Germinal center (tissue), 1 donor: ENCODE measurements at regions not wholly inside any gene's neighbourhood (a gene's known extent, or its start where the extent isn't known, plus 50 kb on each side); places are given as distances from the start of the nearest gene placed in this dataset.
"Not testable (repeated sequence)": the region's sequence is repeated elsewhere in the genome, so short reads cannot be mapped to it uniquely, and the experiment has no call there.

Source experiments
- DNase-seq: peaks from one replicate; pipeline ENCODE4 v3.0.0; 2012; ENCODE audit warnings: mixed read lengths, low spot score

DNA sequence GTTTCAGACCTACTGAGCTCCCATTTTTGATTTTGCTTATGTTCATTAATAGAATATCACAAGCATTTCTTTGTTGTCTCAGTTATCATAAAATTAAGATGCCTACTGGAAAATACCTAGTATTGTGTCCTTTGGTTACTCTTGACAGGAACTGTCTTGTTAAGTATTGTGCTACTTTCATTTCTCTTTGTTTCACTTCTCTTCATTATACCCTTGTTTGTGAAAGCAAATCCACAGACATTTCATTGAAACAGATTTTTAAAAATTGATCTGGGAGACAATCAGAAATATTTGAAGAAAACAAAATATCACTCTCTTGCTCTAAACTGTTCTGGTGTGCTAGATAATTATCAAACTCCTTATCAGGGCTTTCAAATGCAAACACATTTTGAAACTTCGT lies 290.5 kb upstream of the EYS start:
- no peak for DNase-seq

DNA sequence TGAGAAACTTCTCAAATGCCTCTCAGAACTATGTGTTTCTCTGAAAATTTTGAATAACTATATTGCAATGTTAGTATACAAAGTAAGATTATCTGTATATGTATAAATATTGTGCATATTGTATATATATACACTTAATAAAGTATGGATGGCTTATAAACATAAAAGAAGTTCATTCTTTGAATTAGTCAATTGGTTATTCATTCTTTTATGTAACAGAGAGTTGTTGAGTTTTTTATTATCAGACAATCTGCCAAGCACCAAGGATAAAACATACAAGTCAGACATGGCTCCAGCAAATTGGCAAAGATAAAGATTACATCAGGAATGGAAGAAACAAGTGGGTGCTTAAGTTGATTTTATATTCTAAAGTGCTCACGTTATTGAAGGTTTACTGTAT lies 289.1 kb upstream of the EYS start:
- no peak for DNase-seq

DNA sequence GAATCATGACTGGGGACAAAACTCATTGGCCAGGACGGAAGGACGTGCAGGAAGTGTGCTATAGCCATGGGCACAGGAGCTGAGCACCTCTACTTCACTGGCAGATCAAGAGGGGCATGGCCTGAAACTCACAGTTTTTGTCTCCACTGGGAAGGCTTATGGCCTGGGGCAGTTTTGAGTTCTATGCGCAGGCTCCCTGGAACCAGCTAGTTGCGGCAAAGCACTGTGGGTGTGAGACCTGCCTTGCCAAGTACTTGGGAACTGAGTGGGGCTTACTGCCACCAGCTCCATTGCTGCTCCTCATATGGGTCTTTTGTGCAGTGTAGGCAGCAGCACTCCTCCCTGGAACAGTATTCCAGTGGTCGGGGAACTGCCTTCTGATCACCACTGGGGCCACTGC lies 282.6 kb upstream of the EYS start:
- no peak for DNase-seq

DNA sequence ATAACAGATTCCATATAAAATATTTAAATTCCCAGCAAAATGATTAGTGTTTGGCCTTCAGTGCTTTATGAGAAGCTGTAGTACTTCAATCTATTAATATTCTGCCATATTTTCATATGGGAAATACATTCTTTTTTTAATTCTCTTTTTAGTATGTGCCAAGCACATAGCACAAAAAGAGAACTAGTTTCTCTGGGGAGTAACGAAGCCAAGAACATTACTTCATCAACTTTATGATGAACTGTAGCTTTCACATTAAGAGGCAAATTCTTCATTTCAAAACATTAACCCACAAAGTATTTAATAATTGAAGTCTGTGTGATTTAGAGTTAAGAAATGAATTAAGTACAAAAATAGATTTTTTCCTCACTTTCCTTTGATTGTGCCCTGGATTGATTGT lies 281.0 kb upstream of the EYS start:
- DNase-seq: no peak

DNA sequence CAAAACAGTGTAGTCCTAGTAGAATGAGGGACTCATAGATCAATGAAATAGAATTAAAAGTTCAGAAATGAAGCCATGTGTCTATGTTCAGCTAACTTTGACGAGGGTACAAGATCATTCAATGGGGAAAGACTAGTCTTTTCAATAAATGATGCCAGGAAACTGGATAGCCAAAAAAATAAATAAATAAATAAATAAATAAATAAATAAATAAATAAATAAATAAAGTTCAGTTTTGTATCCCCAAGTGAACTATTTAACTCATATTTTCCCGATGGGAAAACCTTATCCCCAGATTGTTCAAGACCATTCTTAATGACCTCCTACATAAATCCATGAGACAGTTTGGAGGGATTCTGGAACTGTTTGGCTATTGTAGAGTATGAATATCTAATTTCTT lies 277.1 kb upstream of the EYS start:
- no peak for DNase-seq

DNA sequence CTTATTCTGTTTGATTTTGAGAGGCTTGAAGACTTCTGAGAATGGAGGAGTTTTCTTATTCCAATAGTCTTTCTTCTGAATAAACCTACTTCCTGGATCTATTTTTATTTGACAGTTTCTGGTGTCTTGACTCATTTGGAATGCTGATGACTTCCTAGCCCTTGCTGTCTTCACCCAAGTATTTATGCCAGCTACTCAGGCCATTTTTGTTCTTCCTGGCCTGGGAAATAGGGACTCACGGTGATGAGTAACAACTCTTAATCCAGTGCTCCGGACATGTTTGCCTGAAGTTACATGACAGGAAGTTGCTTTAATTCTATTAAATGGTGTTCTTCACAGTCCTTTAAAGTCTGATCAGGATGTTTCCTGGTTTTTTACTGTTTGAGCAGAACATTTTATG lies 272.1 kb upstream of the EYS start:
- DNase-seq: no peak

DNA sequence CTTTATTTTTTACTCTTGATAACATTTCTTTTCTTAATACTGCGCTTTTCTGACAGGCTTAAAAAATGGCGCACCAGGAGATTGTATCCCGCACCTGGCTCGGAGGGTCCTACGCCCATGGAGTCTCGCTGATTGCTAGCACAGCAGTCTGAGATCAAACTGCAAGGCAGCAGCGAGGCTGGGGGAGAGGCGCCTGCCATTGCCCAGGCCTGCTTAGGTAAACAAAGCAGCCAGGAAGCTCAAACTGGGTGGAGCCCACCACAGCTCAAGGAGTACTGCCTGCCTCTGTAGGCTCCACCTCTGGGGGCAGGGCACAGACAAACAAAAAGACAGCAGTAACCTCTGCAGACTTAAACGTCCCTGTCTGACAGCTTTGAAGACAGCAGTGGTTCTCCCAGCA lies 264.2 kb upstream of the EYS start:
- not testable (repeated sequence) for DNase-seq

DNA sequence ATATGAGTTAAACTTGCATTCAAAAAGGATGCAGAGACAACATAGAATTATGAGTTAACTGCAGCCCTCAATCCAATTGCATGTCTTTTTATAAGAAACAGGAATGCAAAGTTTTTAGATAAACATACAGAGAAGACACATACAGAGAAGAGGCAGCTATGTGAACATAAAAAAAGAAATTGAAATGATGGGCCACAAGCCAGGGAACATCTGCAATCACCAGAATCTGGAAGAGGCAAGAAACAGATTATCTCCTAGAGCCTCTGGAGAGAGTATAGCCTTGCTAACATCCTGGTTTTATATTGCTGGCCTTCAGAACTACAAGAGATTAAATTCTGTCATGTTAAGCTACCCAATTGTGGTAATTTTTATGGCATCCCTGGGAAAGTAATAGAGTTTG lies 257.2 kb upstream of the EYS start:
- no peak for DNase-seq

DNA sequence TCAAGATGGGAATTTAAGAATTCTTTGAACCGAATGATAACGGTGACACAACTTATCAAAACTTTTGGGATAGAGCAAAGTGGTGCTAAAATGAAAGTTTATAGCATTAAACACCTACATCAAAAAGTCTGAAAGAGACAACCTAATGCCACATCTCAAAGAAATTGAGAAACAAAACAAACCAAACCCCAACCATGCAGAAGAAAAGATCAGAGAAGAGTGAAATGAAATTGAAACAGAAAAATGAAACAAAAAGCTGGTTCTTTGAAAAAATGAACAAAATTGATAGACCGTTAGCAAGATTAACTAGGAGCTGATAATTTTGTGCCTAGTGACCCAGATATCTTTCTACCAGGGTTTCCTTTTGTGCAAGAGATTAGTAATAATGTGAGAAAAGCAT lies 248.0 kb upstream of the EYS start:
- DNase-seq: no peak

DNA sequence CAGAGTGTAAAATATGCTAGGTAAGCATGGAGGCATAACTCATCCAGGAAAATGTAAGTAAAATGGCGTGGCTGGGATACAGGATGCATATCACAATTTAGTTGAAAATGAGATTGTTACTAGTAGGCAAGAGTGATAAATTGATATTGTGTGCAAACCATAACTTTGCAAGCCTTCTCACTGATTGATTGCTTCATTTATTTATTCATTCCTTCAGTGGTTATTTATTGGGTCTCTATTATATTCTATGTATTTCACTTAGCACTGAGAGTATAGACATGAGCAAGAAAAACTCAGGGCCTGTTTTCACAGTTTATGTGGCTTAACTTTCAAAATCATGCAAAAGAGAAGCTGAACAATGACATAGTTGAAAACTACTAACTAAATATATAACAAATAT lies 241.0 kb upstream of the EYS start:
- no peak for DNase-seq

DNA sequence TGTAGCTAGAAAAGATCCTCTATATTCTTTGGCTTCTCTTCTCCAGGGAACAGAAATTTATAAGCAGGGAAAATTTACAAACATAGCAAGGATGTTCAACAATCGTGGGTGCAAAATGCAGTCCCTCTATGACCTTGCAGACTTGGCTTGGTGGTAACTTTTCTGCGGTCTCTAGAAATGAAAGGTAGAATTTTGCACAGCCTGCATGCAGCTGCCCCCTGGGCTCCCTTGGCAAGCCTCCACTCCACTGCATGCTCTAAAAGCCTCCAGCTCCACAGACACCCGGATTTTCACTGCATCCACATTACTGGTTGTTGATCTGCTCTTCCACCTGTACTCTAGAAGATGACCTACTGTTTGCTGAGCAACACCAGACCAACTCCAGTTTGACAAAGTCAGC lies 236.5 kb upstream of the EYS start:
- no peak for DNase-seq

DNA sequence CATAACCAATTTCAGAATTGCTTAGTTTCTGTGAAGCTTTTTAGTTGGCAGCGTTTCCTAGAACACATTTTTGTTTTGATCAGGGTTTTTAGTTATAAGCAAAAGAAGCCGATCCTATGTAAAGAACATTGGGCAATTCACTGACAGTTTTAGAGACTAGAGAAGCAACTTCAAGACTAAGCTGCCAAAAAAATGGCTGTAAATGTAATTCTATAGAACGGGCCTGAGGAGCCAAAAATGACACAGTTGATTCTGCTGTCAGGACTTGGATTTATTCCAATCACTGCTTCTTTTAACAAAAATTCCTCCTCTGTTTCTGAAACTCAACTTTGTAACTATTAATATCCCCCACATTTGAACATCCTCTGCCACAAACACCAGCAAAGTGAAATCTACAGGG lies 236.0 kb upstream of the EYS start:
- no peak for DNase-seq

DNA sequence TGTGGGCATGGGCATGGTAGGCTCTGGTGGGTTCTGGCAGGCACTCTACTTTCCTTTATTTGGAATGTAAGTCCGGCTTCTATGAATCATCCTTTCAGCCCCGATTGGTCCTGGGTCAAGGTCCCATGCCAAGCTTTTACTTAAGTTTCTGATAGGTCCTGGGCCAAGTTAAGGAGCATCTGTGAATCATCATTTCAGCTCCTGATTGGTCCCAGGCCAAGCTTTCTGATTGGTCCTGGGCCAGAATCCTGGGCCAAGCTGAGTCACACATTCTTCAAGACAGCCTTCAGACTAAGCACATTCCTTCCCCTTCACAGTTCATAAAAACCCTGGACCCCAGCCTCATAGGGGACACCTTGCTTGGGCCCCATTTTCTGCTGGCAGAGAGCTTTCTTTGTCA lies 231.0 kb upstream of the EYS start:
- DNase-seq: no peak

DNA sequence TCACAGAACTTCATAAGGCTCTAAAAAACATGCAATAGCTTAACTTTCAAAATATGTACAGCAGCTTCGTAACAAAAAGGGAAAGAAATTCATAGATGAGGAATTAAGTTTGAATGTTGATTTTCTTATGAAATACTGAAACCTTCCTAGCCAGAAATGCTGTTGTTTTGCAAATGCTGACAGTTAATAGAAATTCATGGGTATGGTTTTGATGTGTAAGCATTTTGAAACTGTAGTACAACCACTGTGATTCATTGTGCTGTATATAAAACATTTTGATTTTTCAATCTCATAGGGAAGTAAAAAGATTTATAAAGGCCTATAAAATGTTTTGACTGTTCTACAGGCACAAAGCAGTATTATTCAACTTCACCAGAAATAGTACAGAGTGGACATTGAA lies 228.4 kb upstream of the EYS start:
- DNase-seq: no peak

DNA sequence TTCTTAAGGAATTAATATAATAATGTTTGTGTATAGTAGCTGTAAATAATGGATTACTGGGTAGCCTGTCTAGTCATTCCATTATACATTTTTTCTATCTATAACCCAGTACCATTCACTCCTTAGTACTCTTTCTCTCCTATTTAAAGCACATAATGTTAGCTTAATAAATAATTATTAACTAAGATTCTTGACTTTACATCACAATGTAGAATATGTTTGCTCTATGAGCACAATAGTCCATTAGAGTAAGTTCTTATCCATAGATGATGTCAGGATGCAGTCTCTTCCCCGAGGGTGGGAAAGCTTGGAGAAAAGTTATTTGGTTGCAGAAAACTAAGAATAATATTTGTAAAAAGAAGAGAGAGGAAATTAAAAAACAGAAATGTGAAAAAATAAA lies 226.4 kb upstream of the EYS start:
- no peak for DNase-seq

DNA sequence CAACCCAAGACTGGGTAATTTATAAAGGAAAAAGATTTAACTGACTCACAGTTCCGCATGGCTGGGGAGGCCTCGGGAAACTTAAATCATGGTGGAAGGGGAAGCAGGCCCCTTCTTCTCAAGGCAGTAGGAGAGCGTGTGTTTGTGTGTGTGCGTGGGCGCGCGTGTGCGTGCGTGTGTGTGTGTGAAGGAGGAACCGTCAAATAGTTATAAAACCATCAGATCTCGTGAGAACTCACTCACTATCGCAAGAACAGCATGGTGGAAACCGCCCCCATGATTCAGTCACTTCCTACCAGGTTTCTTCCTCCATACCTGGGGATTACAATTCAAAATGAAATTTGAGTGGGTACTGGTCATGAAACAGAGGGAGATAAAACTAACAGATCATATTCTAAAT lies 220.1 kb upstream of the EYS start:
- DNase-seq: no peak

DNA sequence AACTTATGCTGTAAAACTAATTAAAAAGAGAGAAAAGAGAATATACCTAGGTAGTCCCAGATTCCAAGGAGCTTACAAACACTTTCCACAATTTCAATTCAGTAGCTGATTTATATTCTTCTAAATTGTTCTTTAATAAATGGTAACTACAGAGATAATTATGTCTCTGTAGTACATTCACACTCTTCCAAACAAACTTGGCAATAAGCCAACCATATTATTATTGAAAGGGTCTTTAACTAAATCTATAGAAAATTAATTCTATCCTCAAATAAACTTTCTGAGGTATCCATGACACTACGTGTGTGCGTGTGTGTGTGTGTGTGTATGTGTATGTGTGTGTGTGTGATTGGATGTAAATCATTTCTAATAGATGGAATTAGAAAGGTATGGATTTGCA lies 217.4 kb upstream of the EYS start:
- DNase-seq: no peak

DNA sequence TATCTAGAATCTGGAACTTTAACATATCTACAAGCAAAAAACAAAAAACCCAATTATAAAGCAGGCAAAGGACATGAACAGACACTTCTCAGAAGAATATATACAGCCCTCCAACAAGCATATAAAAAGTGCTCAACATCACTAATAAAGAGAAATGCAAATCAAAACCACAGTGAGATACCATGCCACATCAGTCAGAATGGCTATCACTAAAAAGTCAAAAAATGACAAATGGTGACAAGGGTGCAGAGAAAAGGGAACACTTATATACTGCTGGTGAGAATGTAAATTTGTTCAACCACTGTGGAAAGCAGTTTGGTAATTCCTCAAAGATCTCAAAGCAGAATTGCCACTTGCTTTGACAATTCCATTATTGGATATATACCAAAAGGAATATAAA lies 215.0 kb upstream of the EYS start:
- DNase-seq: no peak

DNA sequence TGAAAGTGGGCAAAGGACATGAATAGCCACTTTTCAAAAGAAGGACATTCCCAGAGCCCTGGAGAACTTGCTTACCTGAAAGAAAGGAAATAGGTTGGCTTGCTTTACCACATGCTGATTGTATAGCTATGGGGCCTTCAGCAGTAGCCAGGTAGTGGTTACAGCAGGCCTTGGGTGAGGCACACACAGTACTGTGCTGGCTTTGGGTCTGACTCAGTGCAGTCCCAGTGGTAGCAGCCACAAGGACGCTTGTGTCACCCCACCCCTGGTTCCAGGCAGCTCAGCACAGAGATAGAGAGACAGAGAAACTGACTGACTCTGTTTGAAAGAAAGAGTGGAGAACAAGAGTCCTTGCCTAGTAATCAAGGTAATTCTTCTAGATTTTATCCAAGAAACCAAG lies 201.0 kb upstream of the EYS start:
- no peak for DNase-seq

DNA sequence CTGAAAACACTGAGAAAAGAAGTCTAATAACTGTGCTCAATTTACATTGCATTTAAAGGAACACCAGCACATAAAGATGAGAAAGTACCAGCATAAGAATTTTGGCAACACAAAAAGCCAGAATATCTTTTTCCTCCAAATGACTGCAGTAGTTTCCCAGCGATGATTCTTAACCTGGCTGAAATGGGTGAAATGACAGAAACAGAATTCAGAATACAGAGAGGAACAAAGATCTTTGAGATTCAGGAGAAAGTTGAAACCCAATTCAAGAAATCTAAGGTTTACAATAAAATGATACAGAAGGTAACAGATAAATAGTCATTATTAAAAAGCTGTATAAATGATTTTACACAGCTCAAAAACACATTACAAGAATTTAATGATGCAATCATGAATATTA lies 197.0 kb upstream of the EYS start:
- no peak for DNase-seq

DNA sequence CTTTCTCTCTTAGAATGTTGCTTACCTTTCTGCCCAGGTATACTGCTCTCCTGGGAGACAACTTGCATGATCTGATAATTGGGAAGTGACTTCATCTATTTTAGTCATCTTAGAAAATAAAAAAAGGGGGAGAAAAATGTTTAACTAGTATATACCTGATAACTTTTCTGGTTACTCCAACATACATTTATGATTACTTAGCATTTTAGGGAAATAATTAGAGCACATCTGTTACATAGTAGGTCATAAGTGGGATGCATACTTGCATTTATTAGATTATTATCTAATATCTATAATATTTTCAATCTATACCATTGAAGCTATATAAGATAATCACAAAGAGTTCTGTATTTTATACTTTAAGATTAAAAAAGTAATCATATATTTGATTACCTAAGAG lies 193.9 kb upstream of the EYS start:
- DNase-seq: no peak

DNA sequence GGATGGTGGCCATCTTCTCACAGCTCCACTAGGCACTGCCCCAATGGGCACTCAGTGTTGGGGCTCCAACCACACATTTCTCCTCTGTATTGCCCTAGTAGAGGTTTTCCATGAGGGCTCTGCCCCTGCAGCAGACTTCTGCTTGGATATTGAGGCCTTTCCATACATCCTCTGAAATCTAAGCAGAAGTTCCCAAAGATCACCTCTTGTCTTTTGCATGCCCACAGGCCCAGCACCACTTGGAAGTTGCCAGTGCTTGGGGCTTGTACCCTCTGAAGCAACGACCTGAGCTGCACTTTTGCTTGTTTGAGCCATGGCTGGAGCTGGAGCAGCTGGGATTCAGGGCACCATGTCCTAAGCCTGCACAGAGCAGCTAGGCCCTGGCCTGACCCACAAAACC lies 189.1 kb upstream of the EYS start:
- no peak for DNase-seq

DNA sequence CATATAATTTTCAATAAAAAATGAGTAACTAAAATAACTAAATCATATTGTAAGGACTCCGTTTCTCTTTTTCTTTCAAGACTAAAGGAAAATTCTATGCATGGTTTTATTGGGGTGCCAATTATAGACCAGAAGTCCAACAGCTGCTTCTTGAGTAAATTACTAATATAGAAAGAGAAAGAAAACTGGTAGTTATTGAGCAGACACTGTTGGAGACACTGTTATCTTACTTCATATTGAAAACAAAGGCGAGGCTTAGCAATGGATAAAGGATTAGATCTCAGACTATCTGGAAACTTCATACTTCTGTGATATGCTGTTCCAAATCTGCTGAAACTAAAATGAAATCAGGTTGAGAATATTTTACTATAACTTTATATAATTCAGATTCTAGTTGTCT lies 169.6 kb upstream of the EYS start:
- DNase-seq: no peak

DNA sequence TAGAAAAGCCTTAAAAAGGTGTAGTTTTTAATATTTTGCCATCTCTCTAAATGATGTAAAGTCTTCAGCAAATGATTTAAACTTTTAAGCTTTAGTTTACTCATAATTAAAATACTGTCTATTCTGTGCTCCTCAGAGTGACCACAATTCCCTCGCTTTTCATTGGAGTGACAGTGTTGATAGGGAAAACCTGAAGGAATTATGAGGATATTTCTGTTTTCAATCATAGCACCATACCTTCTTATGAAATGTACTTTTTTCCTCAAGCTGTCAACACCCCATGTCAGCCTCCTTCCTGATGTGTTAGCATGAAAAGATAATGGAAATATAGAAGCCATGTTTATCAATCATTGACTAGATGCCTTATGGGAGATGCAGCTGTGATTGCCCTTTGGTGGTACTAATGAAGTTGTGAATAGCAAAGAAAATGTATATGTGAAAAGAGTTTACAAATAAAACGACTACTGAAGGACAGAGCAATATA lies 145.4 kb upstream of the EYS start:
- DNase-seq: no peak

DNA sequence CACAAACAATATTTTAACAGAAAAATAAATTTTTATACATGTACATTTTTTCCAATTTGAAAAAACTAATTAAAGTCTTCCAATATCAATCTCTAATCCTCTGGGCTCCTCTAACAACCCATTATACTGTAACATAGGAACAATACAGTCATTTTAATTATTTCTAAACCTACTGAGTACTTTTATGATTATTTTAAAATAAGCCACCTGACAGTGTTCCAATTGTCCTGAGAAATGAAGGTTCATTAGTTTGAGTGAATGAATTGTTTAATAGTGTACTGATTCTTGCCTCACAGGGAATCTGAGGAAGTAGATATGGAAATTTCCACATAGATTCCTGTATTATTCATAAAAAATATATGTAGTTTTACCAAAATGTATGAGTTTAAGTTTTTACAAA lies 123.1 kb upstream of the EYS start:
- no peak for DNase-seq
